ENCODE measurements at regions not wholly inside any gene's neighbourhood (a gene's known extent, or its start where the extent isn't known, plus 50 kb on each side); places are given as distances from the start of the nearest gene placed in this dataset.

DNA sequence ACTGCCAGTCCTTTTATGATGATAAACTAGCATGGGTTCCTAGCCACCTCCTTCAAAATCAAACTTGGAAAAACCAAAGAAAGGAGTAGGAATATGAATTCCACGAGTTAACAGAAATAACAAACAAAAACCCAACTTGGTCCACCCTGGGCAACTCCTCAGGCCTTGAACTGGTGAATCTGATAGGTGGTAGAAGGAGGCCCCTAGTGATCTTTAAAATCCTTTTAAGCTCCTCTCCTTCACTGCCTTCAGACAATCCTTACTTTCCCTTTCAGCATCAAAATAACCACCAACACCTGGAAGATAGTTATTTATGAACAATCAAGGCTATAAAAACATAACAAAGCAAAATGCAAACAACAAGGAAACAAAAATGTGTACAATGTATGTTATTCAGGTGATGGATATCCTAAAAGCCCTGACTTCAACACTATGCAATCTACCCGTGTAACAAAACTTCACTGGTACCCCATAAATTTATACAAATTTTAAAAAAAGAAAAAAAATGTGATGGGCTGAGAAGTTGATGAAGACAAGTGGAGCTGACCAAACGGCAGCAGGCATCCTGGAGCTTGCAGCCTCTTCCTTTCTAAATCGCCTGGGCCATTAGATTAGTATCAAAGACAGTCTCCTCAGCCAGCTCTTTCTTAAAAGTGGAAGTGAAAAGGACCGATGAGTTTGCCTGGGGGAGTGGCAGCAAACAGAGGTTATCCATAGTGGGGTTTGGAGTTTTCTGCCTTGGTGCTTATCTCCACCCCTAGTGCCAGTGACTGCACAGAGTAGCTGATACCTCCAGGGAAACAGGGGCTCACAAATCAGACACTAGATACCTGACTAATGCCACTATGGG is 179.6 kb downstream of the TMA16 start:
- WGBS, 2 donors, result 50 to 67% methylated on average over 5 of the region's 5 CpGs
- DNase-seq, result no peak
- Histone ChIP-seq H3K36me3 (ENCODE audit: low read depth, missing control alignments) (no peaks in the 10 kb centered on the region), H3K9me3 (no peaks in the 10 kb centered on the region), H3K4me1 (no peaks in the 10 kb centered on the region), H3K27me3 (no peaks in the 10 kb centered on the region), H3K27ac (no peak overlapping the region), H3K4me3 (no peak overlapping the region)
- TF ChIP-seq POLR2A (IDR thresholded peaks at IDR 0.05), result no peak
- TF ChIP-seq, protein P1, sequence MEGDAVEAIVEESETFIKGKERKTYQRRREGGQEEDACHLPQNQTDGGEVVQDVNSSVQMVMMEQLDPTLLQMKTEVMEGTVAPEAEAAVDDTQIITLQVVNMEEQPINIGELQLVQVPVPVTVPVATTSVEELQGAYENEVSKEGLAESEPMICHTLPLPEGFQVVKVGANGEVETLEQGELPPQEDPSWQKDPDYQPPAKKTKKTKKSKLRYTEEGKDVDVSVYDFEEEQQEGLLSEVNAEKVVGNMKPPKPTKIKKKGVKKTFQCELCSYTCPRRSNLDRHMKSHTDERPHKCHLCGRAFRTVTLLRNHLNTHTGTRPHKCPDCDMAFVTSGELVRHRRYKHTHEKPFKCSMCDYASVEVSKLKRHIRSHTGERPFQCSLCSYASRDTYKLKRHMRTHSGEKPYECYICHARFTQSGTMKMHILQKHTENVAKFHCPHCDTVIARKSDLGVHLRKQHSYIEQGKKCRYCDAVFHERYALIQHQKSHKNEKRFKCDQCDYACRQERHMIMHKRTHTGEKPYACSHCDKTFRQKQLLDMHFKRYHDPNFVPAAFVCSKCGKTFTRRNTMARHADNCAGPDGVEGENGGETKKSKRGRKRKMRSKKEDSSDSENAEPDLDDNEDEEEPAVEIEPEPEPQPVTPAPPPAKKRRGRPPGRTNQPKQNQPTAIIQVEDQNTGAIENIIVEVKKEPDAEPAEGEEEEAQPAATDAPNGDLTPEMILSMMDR (IDR thresholded peaks at IDR 0.05), result no peak
- intact Hi-C loops (cut with DNase I; ENCODE audit: low total_unique reads), result no loop called here

DNA sequence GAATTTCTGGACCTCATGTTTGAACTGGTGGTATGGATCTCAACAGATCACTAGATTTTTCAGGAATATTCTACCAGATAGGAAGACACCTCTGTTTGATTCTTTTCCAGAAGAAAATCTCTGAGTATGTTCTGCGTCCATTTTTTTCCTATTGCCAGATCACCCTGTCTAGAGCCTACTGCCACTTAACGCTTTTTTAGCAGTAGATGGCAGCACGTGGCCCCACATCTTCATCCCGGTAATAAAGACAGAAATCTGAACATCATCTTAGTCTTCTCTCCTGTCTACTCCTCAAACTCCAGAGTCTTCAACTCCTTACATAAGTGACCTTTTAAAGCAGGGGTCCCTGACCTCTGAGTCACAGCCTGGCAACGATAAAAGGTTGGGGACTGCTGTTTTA is 184.7 kb downstream of the TMA16 start:
- H3K36me3 ChIP-seq (ENCODE audit: low read depth, missing control alignments), result no peaks in the 10 kb centered on the region
- H3K27ac ChIP-seq, result no peak overlapping the region
- H3K27me3 ChIP-seq, result no peaks in the 10 kb centered on the region
- no peaks in the 10 kb centered on the region for H3K9me3 ChIP-seq
- H3K4me3 ChIP-seq, result no peak overlapping the region
- 39 to 48% methylated on average over 5 of the region's 5 CpGs for WGBS, 2 donors
- TF ChIP-seq POLR2A (IDR thresholded peaks at IDR 0.05), result no peak
- TF ChIP-seq, protein P1 (IDR thresholded peaks at IDR 0.05), result no peak
- no peaks in the 10 kb centered on the region for H3K4me1 ChIP-seq
- intact Hi-C loops (cut with DNase I; ENCODE audit: low total_unique reads), result no loop called here
- DNase-seq, result no peak

DNA sequence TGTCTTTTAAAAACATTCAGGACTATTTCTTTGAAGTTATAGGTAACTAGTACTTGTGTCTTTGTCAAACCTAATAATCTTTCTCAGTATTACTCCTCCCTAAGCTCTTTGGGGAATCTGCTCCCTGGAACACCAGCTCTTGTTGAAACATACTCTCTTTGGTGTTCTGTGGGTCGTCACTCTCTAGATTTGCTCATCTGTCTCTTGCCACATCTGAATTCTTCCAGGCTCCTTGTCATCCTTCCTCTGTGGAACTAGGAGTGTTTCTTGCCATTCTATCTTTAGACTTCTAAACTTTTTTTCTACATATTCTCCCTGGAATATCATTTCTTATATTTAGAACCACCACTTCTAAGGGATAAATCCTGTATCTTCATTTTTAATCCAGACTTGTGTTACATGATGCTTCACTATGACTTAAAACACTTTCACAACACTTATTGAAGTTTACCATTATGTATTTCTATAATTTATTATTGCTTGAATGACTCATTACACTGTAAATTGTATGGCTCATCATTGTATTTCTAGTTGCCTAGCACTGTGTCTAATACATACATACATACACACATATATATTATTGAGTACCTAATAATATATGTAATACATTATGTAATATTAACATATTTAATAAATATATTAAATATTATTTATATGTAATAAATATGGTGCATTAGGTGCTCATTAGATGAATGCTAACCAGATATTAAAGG is 186.1 kb downstream of the TMA16 start:
- no peaks in the 10 kb centered on the region for H3K4me1 ChIP-seq
- WGBS, 2 donors, result 61% methylated on average over 1 of the region's 1 CpG
- TF ChIP-seq, protein P1 (IDR thresholded peaks at IDR 0.05), result no peak
- TF ChIP-seq POLR2A (IDR thresholded peaks at IDR 0.05), result no peak
- H3K4me3 ChIP-seq, result no peak overlapping the region
- no peak for DNase-seq
- intact Hi-C loops (cut with DNase I; ENCODE audit: low total_unique reads), result no loop called here
- no peak overlapping the region for H3K27ac ChIP-seq
- no peaks in the 10 kb centered on the region for H3K27me3 ChIP-seq
- no peaks in the 10 kb centered on the region for H3K9me3 ChIP-seq
- H3K36me3 ChIP-seq (ENCODE audit: low read depth, missing control alignments), result no peaks in the 10 kb centered on the region

DNA sequence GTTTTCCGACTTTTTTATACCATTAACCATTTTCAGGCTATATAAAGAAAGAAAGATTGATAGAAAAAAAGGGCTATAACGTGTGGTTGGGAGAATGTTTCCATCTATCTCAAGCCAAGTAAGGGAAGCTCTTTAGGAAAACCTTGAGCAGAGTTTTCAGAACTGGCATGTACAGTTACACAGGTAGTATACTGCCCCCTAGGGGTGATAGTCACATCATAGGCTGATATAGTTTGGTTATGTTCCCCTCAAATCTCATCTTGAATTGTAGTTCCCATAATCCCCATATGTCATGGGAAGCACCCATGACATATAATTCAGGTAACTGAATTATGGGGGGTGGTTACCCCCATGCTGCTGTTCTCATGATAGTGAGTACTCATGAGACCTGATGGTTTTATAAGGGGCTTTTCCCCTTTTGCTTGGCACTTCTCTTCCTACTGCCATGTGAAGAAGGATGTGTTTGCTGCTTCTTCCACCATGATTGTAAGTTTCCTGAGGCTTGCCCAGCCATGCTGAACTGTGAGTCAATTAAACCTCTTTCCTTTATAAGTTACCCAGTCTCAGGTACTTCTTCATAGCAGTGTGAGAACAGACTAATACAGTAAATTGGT is 186.8 kb downstream of the TMA16 start:
- WGBS, 2 donors, result 33 to 38% methylated on average over 2 of the region's 2 CpGs
- Histone ChIP-seq H3K9me3 (no peaks in the 10 kb centered on the region), H3K4me1 (no peaks in the 10 kb centered on the region), H3K27ac (no peak overlapping the region), H3K36me3 (ENCODE audit: low read depth, missing control alignments) (no peaks in the 10 kb centered on the region), H3K4me3 (no peak overlapping the region), H3K27me3 (no peaks in the 10 kb centered on the region)
- intact Hi-C loops (cut with DNase I; ENCODE audit: low total_unique reads), result no loop called here
- TF ChIP-seq, protein P1 (IDR thresholded peaks at IDR 0.05), result peak; percentile 29 to 68 (median 41)
- TF ChIP-seq POLR2A (IDR thresholded peaks at IDR 0.05), result no peak
- peak; percentile 42 for DNase-seq
